ENCODE measurements at regions not wholly inside any gene's neighbourhood (a gene's known extent, or its start where the extent isn't known, plus 50 kb on each side); places are given as distances from the start of the nearest gene placed in this dataset.
A peak's percentile ranks its signal among the peaks of the same experiment; 100 is the strongest.

DNA sequence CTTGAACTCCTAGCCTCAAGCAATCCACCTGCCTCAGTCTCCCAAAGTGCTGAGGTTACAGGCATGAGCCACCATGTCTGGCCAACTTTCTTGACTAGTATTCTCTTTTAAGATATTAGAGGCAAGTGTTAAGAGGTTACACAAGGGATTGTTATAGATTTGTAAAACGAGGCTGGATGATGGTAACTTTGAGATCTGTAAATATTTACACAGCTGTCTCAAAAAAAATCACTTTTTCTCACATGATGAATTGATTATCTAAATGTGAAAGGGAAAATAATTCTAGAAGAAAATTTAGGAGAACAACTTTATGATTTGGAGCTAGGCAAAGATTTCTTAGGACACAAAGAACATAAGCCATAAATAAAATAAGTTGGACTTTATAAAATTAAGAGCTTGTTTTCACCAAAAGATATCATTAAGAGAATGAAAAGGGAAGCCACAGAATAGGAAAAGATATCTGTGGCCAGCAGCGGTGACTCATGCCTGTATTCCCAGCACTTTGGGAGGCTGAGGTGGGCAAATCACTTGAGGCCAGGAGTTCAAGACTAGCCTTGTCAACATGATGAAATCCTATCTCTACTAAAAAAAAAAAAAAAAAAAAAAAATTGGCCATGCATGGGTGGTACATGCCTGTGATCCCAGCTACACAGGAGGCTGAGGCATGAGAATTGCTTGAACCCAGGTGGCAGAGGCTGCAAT, 77.4 kb downstream of the BBS10 start:
- H3K4me3 Mint-ChIP-seq: no peak overlapping the region
- H3K4me1 Mint-ChIP-seq: no peaks in the 10 kb centered on the region
- ATAC-seq (no peak), DNase-seq (no peak)
- no peaks in the 10 kb centered on the region for H3K36me3 Mint-ChIP-seq
- no peaks in the 10 kb centered on the region for H3K9me3 Mint-ChIP-seq
- no peak overlapping the region for H3K27ac Mint-ChIP-seq
- POLR2A ChIA-PET: interaction anchor here (0.7 kb wide), 1 partner anchor 529 kb away, joined by 6 read pairs; no protein-coding TSS in a partner anchor
- peaks cover 0 to 10% (median 6%) of the 10 kb centered on the region in 5 donors for H3K27me3 Mint-ChIP-seq

DNA sequence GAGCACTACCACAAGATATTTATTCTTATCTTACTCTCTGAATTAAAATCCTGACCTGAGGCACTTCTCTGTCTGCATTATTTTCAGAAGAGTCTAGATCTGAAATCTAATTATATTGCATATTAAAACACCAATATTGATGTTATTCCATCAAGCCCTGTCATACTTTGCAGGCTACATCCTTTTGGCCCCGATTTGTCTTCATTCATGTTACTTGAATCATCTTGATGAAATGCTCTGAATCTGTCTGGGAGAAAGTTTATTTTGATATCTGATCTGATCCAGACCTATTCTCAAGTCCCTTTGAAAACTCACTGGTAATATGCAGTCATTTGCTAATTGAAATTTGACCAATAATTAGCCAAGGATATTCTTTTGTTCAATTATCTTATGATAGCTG, 79.9 kb downstream of the BBS10 start:
- Mint-ChIP-seq H3K4me3 (no peak overlapping the region), H3K9me3 (no peaks in the 10 kb centered on the region), H3K36me3 (peaks cover 0 to 3% (median 0%) of the 10 kb centered on the region in 3 donors), H3K27ac (no peak overlapping the region), H3K4me1 (no peaks in the 10 kb centered on the region), H3K27me3 (peaks cover 1 to 13% (median 6%) of the 10 kb centered on the region in 5 donors)
- POLR2A ChIA-PET: no interaction called here
- DNase-seq (no peak), ATAC-seq (no peak)

DNA sequence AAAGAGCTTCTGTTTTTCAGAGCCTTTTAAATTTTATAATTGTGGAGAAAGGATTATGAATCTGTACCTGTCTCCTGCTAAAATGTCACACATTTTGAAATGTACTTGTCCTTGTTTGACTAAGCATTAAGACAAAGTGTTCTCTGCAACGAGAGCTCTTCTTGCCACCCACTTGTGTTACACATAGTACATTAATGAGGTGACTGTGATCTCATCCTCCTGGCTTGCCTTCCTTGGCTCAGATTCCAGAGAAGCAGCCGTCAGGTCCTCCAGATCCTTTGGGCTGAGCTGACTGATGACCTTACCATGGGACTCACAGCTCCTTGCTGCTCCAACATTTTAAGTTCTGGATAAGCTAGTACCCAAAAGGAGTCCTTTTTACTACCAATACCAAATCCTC, 81.4 kb downstream of the BBS10 start:
- ATAC-seq (no peak), DNase-seq (no peak)
- H3K27me3 Mint-ChIP-seq: peaks cover 7 to 17% (median 9%) of the 10 kb centered on the region in 5 donors
- peaks cover 0 to 3% (median 0%) of the 10 kb centered on the region in 9 donors for H3K9me3 Mint-ChIP-seq
- H3K36me3 Mint-ChIP-seq: peaks cover 0 to 3% (median 0%) of the 10 kb centered on the region in 3 donors
- H3K4me1 Mint-ChIP-seq: no peaks in the 10 kb centered on the region
- POLR2A ChIA-PET: no interaction called here
- H3K4me3 Mint-ChIP-seq: no peak overlapping the region
- H3K27ac Mint-ChIP-seq: no peak overlapping the region

DNA sequence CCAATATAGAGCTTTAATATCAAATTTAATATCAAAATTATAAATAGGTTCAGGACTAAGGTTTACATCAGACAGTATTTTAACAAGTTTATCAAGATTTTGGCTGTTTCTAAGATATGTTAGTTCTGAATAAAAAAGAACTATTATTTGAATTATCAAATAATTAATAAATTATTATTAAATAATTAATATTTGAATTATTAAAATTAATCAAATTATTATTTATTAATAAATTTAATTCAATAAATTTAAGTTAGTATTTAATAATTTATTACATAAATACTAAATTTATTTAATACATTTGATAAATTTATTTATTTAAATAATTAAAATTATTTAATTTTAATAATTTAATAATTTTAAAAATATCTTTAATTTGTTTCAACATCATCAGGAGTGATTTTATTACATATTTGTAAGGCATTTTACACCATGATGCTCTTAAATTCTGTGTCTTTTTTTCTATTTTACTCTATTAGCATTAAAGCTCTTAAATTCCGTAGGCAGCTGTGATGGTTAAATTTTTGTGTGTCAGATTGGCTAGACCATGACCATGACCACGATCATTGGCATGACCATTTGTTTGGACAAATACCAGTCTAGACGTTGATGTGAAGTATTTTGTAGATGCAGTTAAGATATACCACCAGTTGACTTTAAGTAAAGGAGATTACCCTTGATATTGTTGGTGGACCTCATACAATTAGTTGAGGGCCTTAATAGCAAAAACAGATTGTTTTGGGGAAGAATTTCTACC, 82.6 kb downstream of the BBS10 start:
- peaks cover 9 to 21% (median 9%) of the 10 kb centered on the region in 5 donors for H3K27me3 Mint-ChIP-seq
- H3K9me3 Mint-ChIP-seq: peaks cover 0 to 7% (median 0%) of the 10 kb centered on the region in 9 donors
- POLR2A ChIA-PET: no interaction called here
- no peaks in the 10 kb centered on the region for H3K4me1 Mint-ChIP-seq
- H3K27ac Mint-ChIP-seq: no peak overlapping the region
- peaks cover 0 to 3% (median 0%) of the 10 kb centered on the region in 3 donors for H3K36me3 Mint-ChIP-seq
- DNase-seq (no peak), ATAC-seq (no peak)
- H3K4me3 Mint-ChIP-seq: no peak overlapping the region

DNA sequence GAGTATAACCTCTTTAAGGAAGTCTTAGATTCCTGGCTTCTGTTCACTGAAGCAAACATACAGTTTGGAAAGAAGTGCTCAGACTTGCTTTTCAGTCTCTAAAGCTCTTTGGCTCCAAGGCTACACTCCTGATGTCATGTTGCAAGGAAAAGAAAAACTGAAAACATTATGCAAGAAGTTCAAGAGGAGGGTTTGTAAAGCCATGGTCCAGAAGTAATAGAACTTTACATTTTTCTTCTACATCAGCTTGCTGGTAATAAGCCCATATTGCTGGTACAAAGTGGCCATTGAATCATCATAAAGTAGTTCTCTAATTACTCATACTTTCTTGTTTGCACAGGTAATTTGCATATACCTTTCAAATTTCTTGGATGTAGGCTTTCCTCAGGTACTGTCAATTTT, 83.6 kb downstream of the BBS10 start:
- peaks cover 9 to 21% (median 12%) of the 10 kb centered on the region in 5 donors for H3K27me3 Mint-ChIP-seq
- H3K9me3 Mint-ChIP-seq: peaks cover 0 to 7% (median 0%) of the 10 kb centered on the region in 9 donors
- H3K4me1 Mint-ChIP-seq: peaks cover 0 to 1% (median 0%) of the 10 kb centered on the region in 4 donors
- peak overlapping the region in 1 of 10 donors; percentile 90 for H3K27ac Mint-ChIP-seq
- peaks cover 0 to 3% (median 0%) of the 10 kb centered on the region in 3 donors for H3K36me3 Mint-ChIP-seq
- no peak for DNase-seq
- no peak overlapping the region for H3K4me3 Mint-ChIP-seq
- POLR2A ChIA-PET: no interaction called here
- ATAC-seq: no peak

DNA sequence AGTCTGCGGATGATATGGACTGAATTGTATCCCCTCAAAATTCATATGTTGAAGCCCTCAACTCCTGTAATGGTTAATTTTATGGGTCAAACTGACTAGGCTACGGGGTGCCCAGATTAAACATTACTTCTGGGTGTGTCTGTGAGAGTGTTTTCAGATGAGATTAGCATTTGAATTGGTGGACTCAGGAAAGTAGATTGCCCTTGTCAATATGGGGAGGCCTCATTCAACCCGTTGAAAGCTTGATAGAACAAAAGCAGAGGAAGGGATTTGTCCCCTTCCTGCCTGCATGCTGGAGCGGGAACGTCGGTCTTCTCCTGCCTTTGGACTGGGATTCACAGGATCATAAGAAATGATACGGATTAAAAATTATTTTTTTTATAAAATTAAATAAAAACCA, 84.5 kb downstream of the BBS10 start:
- Mint-ChIP-seq H3K27me3 (peaks cover 6 to 15% (median 9%) of the 10 kb centered on the region in 5 donors), H3K4me1 (peaks cover 0 to 1% (median 0%) of the 10 kb centered on the region in 4 donors), H3K4me3 (no peak overlapping the region), H3K9me3 (peaks cover 0 to 7% (median 0%) of the 10 kb centered on the region in 9 donors), H3K36me3 (peaks cover 0 to 3% (median 0%) of the 10 kb centered on the region in 3 donors), H3K27ac (no peak overlapping the region)
- no peak for ATAC-seq
- POLR2A ChIA-PET: no interaction called here
- DNase-seq: no peak

DNA sequence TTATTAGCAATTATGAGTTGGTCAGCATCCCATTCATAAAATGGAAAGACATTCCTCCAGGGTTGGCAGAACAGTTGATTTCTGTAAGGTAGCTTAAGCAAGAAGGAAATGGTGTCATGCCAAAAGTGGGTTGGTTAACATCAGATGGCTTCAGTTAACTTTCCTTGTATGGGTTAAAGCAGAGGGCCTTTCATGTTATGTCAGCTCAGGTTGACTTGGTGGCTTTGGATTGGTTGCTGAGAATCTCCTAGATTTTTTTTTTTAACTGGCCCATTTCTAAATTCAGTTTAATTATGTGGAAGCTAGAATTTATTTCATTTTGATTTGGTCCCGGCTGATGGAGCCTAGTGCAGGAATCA, 87.8 kb downstream of the BBS10 start:
- POLR2A ChIA-PET: no interaction called here
- peaks cover 5 to 14% (median 9%) of the 10 kb centered on the region in 5 donors for H3K27me3 Mint-ChIP-seq
- no peak for ATAC-seq
- H3K9me3 Mint-ChIP-seq: peaks cover 0 to 7% (median 0%) of the 10 kb centered on the region in 9 donors
- H3K4me1 Mint-ChIP-seq: peaks cover 0 to 1% (median 0%) of the 10 kb centered on the region in 4 donors
- no peak overlapping the region for H3K4me3 Mint-ChIP-seq
- no peak for DNase-seq
- H3K36me3 Mint-ChIP-seq: peaks cover 0 to 3% (median 0%) of the 10 kb centered on the region in 3 donors
- peak overlapping the region in 1 of 10 donors; percentile 21 for H3K27ac Mint-ChIP-seq

DNA sequence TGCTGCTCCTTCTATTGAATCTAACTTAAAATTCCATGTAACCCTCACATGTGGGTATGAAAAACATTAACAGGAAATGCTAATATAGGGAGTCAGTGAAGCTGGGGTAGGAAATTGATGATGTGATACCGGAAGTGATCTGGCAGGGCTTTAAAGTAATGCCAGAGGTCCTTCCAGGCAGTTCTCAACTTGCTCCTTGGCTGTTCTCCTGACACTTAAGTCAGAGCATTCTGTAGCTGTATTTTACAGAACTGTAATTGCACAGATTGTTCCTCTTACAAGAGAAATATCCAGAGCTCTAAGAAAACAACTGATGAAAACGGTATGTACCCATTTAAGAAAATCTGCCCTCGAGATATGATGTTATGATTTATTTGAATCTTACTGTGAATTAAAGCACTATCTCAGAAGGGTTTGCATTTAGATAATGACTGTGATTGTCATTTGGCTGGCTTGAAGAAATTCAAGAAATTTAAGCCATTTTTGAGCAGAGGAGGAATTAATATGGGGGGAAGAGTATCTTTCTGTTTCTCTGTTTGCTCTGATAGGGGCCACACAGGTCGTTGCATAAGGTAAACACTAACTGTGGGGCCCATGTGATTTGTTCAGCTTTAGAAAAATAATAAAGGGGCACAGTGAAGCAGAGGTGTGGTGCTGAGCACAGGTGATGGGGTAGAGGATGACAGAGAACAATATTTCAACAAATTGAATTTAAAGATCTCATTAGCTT, 88.4 kb downstream of the BBS10 start:
- Mint-ChIP-seq H3K27ac (peak overlapping the region in 1 of 10 donors; percentile 21), H3K36me3 (peaks cover 0 to 3% (median 0%) of the 10 kb centered on the region in 3 donors), H3K4me1 (peaks cover 0 to 1% (median 0%) of the 10 kb centered on the region in 4 donors), H3K27me3 (peaks cover 5 to 14% (median 9%) of the 10 kb centered on the region in 5 donors), H3K4me3 (no peak overlapping the region), H3K9me3 (peaks cover 0 to 7% (median 0%) of the 10 kb centered on the region in 9 donors)
- POLR2A ChIA-PET: no interaction called here
- DNase-seq (no peak), ATAC-seq (no peak)

DNA sequence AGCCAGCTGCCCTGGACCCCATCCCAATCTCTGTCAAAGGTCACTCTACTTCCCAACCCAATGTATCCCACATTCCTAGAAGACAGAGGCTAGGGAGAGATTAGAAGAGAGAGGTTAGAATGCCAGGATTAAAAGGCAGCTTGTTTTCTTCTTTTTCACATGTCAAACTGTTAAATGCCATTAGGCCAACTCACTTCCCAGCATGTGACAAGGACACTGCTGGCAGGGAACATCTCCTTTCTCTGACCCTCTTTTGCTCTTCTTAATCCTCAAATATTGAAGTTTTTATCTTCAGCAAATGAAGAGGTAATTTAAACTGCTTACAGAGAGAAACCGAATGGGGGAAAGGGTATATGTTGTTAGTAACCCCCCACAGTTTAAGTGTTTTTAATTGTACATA, 89.1 kb downstream of the BBS10 start:
- Mint-ChIP-seq H3K27ac (no peak overlapping the region), H3K27me3 (peaks cover 5 to 16% (median 8%) of the 10 kb centered on the region in 5 donors), H3K36me3 (peaks cover 0 to 2% (median 0%) of the 10 kb centered on the region in 3 donors), H3K4me3 (no peak overlapping the region), H3K4me1 (peaks cover 0 to 1% (median 0%) of the 10 kb centered on the region in 4 donors), H3K9me3 (peaks cover 0 to 7% (median 0%) of the 10 kb centered on the region in 9 donors)
- no peak for DNase-seq
- ATAC-seq: no peak
- POLR2A ChIA-PET: no interaction called here

DNA sequence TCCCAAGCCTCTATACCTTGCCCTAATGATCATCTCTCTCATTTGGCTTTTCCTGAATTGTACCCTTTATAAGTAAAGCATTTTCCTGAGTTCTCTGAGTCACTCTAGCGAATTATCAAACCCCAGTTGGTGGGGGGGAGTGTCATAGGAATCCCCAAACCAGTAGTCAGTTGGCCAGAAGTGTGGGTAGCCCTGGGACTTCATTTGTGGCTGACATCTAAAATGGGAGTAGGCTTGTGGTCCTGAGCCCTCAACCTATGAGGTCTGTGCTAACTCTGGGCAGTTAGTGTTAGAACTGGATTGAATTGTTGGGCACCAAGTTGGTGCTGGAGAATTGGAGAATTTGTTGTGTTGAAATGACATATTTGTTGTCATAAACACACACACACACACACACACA, 91.3 kb downstream of the BBS10 start:
- Mint-ChIP-seq H3K4me1 (peaks cover 0 to 1% (median 0%) of the 10 kb centered on the region in 4 donors), H3K27me3 (peaks cover 0 to 10% (median 3%) of the 10 kb centered on the region in 5 donors), H3K27ac (no peak overlapping the region), H3K36me3 (no peaks in the 10 kb centered on the region), H3K4me3 (no peak overlapping the region), H3K9me3 (peaks cover 0 to 5% (median 0%) of the 10 kb centered on the region in 9 donors)
- POLR2A ChIA-PET: interaction anchor here (0.6 kb wide), 1 partner anchor 116 kb away, joined by 3 read pairs; no protein-coding TSS in a partner anchor
- ATAC-seq (no peak), DNase-seq (no peak)

DNA sequence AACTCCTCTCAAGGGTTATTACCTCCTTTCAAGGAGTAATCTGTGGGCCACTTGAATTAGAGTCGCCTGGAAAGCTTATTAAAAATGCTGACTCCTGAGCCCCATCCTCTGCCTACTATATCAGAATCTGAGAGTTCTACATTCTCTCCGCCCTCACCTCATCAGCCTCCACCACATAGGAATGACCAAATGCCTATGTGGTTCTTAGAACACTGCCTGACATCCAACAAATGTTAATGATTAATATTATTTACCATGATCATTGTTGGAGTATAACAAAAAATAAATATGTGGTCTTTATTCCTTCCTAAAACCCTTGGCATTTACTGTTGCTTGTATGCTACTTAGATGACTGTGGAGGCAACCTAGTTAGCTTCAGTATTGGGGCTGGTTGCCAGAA, 91.9 kb downstream of the BBS10 start:
- DNase-seq (no peak), ATAC-seq (no peak)
- Mint-ChIP-seq H3K9me3 (no peaks in the 10 kb centered on the region), H3K36me3 (no peaks in the 10 kb centered on the region), H3K27ac (no peak overlapping the region), H3K4me1 (peaks cover 0 to 1% (median 0%) of the 10 kb centered on the region in 4 donors), H3K27me3 (peaks cover 0 to 6% (median 2%) of the 10 kb centered on the region in 5 donors), H3K4me3 (no peak overlapping the region)
- POLR2A ChIA-PET: no interaction called here

DNA sequence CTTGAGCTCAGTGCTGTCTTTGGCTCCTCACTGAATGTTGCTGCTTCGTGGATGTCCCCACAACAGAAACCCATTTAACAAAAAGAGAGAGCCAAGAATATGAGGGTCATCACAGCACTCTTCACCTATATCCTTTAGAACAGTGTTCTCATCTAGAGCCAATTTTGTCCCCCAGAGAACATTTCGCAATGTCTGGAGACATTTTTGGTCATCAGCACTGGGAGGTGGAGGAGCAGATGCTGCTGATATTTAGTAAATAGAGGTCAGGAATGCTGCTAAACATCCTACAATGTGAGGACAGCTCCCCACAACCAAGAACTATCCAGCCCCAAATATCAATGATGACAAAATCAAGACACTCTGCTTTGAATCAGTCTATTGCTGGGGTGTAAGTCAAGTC, 92.5 kb downstream of the BBS10 start:
- H3K4me3 Mint-ChIP-seq: no peak overlapping the region
- no peaks in the 10 kb centered on the region for H3K9me3 Mint-ChIP-seq
- POLR2A ChIA-PET: no interaction called here
- DNase-seq: no peak
- no peak for ATAC-seq
- no peaks in the 10 kb centered on the region for H3K36me3 Mint-ChIP-seq
- peaks cover 0 to 6% (median 2%) of the 10 kb centered on the region in 5 donors for H3K27me3 Mint-ChIP-seq
- peaks cover 0 to 1% (median 0%) of the 10 kb centered on the region in 4 donors for H3K4me1 Mint-ChIP-seq
- H3K27ac Mint-ChIP-seq: no peak overlapping the region

Data from naive thymus-derived CD8-positive, alpha-beta T cell (primary cell).